A204.1 (cell line): ENCODE measurements at regions not wholly inside any gene's neighbourhood (a gene's known extent, or its start where the extent isn't known, plus 50 kb on each side); places are given as distances from the start of the nearest gene placed in this dataset.

Experiments used
- FAIRE-seq: peaks from 2 replicates; lab custom pipeline; 2012; peaks lifted over from hg19 to GRCh38; lab: Jason Lieb, UNC

GRCh38 chr14:42572032-42572431, 965.4 kb downstream of the LRFN5 start:
- FAIRE-seq, result no peak

DNA sequence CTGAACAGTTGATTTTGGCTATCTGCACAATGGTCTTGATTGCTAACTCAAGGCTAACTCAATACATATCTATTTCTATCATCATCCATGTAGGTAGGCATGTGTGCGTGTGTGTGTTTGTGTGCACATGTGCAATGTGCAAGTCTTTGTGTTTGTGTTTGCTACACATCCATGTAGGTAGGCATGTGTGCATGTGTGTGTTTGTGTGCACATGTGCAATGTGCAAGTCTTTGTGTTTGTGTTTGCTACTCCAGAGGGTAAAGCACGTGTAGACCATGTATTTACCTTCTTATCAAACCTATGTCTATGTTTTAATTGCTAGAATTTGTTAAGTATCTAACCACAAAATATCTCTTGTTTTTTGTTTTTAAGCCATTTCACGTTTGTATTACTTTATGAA, 962.6 kb downstream of the LRFN5 start:
- FAIRE-seq, result no peak

GRCh38 chr14:42565556-42565955, 958.9 kb downstream of the LRFN5 start:
- FAIRE-seq, result no peak

- no peak for FAIRE-seq
These were observed 956.6 kb downstream of the LRFN5 start for GRCh38 chr14:42563313-42563712.

- FAIRE-seq, result no peak
These were observed 949.9 kb downstream of the LRFN5 start for GRCh38 chr14:42556551-42556950.

- FAIRE-seq, result no peak
These were observed 948.7 kb downstream of the LRFN5 start for GRCh38 chr14:42555365-42555764.

GRCh38 chr14:42554091-42554490, 947.4 kb downstream of the LRFN5 start:
- no peak for FAIRE-seq

GRCh38 chr14:42550310-42550709, 943.6 kb downstream of the LRFN5 start:
- FAIRE-seq, result no peak

DNA sequence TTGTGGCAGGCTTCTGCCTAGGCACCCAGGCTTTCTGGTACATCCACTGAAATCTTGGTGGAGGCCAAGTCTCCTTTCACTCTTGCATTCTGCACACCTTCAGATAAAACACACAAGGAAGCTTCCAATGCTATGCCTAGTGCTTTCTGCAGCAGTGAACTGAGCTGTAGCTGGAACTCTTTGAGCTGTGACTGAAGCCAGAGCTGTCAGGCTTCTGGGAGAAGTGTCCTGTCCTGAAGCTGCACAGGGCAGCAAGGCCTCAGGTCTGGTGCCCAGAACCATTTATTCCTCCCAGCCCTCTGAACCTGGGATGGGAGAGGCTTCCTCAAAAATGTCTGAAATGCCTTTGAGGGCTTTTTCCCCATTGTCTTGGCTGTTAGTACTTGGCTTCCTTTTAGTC, 941.7 kb downstream of the LRFN5 start:
- FAIRE-seq, result no peak

GRCh38 chr14:42545636-42546035, 939.0 kb downstream of the LRFN5 start:
- FAIRE-seq, result no peak

DNA sequence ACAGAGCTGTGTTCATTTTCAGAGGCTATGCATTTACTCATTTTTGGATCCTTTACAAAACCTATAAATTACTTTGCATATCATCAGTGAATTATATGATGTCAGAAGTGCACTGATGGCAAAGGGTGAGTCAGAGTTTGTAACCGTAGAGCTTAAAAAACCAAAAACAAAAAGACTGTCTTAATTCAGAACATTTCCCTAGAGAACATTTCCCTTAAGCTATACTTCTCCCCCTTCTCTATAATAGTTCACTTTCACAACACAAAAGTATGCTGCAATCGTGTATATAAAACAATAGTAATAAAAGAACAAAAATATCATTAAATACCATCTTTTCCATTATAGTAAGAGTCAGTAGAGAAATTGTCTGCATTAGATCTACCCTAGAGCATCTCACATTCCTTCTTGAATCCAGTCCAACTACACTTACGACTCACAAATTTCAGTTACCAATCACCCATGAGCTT, 934.9 kb downstream of the LRFN5 start:
- no peak for FAIRE-seq

- no peak for FAIRE-seq
These were observed 928.7 kb downstream of the LRFN5 start for GRCh38 chr14:42535397-42535796.

DNA sequence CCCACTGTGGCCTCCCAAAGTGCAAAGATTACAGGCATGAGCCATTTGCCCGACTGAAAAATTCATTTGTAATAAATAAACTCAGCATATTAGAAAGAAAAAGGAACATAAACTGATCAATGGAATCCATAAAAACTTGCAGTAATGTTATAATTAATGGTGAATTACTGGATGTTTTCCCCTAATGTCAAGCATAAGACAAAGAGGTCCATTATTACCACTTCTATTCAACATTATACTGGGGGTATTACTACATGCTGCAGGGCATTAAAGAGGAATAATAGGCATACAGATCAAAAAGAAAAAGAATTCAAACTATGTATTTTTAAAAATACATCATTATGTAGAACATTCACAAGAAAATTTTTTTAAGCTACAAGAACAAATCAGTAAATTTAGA, 926.8 kb downstream of the LRFN5 start:
- no peak for FAIRE-seq

- no peak for FAIRE-seq
These were observed 925.5 kb downstream of the LRFN5 start for GRCh38 chr14:42532194-42532593.

GRCh38 chr14:42527141-42527540, 920.5 kb downstream of the LRFN5 start:
- FAIRE-seq, result no peak

DNA sequence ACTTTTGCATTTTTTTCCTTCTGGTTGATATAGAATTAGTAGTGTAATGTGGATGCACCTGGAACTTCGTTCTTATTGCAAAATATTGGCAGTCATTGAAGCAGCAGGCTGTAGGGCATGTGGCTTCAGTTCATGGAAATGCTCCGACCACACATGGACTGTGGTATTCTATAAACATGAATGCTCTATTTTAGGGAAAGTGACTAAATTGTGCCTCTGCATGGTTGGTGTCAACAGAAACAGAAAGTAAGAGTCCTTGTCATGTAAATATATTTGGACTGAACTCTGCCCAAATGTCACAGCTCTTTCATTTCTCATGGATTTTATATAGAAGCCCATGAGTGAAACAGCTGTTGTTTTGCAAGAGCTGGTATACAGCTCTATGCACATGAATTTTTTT, 917.0 kb downstream of the LRFN5 start:
- no peak for FAIRE-seq

DNA sequence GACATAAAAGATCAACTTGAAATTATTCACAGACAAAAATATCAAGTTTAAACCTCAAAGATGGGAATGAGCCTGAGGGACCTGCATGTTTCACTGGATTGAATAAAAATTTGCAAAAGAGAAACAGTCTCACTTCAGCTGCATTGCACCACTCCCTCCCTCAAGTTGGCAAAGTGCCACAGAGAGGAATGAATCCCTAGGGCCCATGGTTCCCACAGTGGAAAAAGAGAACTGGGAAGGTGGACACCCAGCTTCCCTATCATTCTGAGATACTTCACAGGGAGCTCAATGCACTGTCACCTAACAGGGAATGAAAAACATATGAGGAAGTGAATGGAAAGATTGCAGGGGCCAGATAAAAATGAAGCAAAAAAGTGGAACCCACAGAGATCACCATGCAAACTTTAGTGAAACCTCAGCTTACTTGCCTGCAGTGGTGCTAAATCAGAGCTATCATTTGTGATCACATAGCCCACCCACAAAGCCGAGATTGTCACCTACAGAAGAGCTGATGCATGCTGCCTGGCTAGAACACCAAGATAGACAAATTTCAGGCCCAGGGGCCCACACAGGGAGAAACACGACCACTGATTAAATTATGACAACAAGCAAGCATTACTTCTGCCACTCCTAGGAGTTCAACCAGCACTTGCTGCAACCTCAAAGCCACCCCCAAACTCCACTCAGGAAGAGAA, 911.3 kb downstream of the LRFN5 start:
- no peak for FAIRE-seq

DNA sequence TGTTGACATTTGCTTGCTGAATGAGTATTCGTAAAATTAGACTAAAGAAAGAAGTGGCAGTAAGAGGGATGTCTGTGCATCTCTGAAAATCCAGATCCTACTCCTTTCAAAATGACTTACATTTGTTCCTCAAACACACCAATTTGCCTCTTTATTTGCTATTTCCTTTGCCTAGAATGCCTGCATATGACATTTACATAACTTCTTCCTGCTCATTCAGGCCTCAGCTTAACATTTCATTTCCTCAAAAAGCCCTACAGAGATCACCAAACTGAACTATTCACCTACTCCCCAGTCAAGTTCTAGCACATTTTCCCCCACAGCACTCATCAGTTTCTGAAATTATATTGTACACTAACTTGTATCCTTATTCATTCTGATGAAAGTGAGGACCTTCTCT, 907.2 kb downstream of the LRFN5 start:
- no peak for FAIRE-seq

GRCh38 chr14:42510071-42510470, 903.4 kb downstream of the LRFN5 start:
- no peak for FAIRE-seq

DNA sequence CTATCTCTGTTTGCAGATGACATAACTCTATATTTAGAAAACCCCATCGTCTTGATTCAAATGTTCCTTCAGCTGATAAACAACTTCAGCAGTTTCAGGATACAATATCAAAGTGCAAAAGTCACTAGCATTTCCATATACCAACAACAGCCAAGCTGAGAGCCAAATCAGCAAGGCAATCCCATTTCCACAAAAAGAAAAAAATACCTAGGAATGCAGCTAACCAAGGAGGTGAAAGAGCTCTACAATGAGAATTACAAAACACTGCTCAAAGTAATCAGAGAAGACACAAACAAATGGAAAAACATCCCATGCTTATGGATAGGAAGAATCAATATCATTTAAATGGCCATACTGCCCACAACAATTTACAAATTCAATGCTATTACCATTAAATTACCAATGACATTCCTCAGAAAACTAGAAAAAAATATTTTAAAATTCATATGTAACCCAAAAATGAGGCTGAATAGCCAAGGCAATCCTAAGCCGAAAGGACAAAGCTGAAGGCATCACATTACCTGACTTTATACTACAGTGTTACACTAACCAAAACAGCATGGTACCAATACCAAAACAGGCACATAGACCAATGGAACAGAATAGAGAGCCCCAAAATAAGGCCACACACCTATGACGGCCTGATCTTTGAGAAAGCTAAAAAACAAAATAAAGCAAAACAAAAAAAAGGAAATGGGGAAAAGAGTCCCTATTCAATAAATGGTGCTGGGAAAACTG, 901.7 kb downstream of the LRFN5 start:
- no peak for FAIRE-seq

DNA sequence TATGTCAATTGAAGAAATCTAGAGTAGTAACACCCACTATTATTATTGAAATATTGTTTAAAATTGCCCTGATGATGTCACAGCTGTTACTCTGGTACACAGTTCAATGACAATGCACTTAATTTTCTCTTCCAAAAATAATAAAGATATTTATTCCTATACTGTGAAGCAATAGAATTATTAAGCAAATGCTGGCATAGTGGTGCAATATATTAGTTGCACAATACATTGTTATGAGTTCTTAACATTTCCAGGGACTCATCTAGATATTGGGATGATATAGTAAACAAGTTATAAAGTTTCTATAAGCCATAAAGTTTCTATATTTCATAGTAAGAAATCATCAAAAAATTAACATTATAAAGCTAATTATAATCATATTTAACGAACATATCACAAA, 897.8 kb downstream of the LRFN5 start:
- FAIRE-seq, result peak; percentile 19

- no peak for FAIRE-seq
These were observed 892.5 kb downstream of the LRFN5 start for GRCh38 chr14:42499137-42499536.

GRCh38 chr14:42490536-42490935, 883.9 kb downstream of the LRFN5 start:
- FAIRE-seq, result no peak

- FAIRE-seq, result no peak
These were observed 882.3 kb downstream of the LRFN5 start for GRCh38 chr14:42488965-42489364.
